Left lung (tissue), 4 donors: ENCODE measurements at regions not wholly inside any gene's neighbourhood (a gene's known extent, or its start where the extent isn't known, plus 50 kb on each side); places are given as distances from the start of the nearest gene placed in this dataset.

ENCODE experiments used
- ATAC-seq: fragments of 200-7000 bp; cut with Tn5 transposase; one replicate; pipeline ENCODE4 v1.9.1; 2020; ENCODE audit warnings: moderate library complexity
- DNase-seq, 4 donors: peaks; one replicate each; pipeline ENCODE4 v3.0.0-alpha.2; 2013 to 2020
- H3K27ac ChIP-seq, 2 donors: fragments of 200-600 bp; sonication (generic) in 1 of 2; one replicate each; pipeline versions ENCODE4 v1.5.0 to v1.8.0; 2020 to 2021
- H3K27me3 ChIP-seq, 2 donors: fragments of 200-600 bp; sonication (generic) in 1 of 2; one replicate each; pipeline versions ENCODE4 v1.5.0 to v1.8.0; 2020 to 2021
- H3K36me3 ChIP-seq, 2 donors: fragments of 200-600 bp; sonication (generic) in 1 of 2; one replicate each; pipeline versions ENCODE4 v1.5.0 to v1.8.0; 2020 to 2021
- H3K4me1 ChIP-seq, 2 donors: fragments of 200-600 bp; one replicate each; pipeline ENCODE4 v1.8.0; 2021
- H3K4me3 ChIP-seq, 2 donors: fragments of 200-600 bp; sonication (generic) in 1 of 2; one replicate each; pipeline versions ENCODE4 v1.5.0 to v1.8.0; 2020 to 2021; ENCODE audit warnings: mild to moderate bottlenecking in 1 of 2
- H3K9me3 ChIP-seq, 2 donors: fragments of 200-600 bp; sonication (generic) in 1 of 2; one replicate each; pipeline versions ENCODE4 v1.5.0 to v1.8.0; 2020 to 2021
- intact Hi-C, 2 donors: fragments of 100-400 bp; cut with DNase I; formaldehyde crosslinking; loops; one replicate each; pipeline versions ENCODE4 v1.11.2 to v1.14.2; 2022
- TF ChIP-seq, protein P1 (sequence below), 2 donors: fragments of 200-600 bp; sonication (generic) in 1 of 2; IDR thresholded peaks; one replicate each; pipeline versions ENCODE4 v1.5.0 to v1.8.0; 2021; ENCODE audit warnings: antibody characterized with exemption in 2 of 2
- donor health status: DM: no; HTN: yes; CAD: no.
- donor health status: DM: no; HTN: no; CAD: no.

DNA sequence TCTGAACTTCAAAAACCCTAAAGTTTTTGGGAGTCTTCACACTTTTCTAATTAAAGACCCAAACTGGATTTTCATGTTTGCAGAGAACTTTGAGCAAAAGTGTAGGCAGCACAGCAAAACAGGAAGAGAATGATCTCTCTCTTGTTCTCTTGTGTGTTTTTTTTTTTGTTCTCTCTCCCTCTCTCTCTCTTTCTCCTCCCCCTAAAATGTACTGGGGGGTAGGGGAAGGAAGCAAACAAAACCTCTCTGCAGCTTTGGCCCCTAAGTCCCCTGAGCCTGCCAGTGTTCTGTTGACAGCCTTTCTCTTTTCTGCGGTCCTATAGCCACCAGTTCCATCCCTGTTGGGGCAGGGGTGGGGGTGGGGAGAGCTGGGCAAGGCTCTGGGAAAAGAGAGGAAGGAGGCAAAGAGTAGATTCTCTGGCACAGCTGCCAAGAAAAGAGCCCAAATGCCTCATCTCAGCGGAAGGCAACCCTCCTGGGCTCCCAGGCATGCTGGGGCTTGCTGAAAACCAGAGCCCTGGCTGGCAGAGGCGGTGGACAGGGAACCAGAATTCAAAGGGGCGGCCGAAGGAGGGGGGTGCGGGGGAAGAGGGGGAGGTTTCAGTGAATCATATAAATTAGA lies 295.3 kb downstream of the SOX9 start:
- intact Hi-C loops = no loop called here

DNA sequence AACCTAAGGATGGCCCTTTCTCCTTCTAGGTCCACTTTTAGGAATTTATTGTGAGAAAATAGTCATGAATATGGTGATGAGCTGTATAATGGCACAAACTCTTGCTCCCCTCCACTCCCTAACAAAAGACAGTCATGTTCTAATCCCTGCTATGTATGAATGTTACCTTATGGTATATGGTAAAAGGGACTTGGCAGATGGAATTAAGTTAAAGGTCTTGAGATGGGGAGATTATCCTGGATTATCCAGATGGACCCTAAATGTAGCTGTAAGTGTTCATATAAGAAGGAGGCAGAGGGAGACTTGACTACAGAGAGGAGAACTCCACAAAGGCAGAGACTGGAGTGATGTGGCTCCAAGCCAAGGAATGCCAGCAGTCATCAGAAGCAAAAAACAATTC lies 296.1 kb downstream of the SOX9 start:
- ATAC-seq = no peak

More for the DNA sequence above, 295.3 kb downstream of the SOX9 start:
- Histone ChIP-seq H3K27me3 (no peaks in the 10 kb centered on the region), H3K27ac (no peak overlapping the region), H3K36me3 (no peaks in the 10 kb centered on the region), H3K4me1 (peaks cover 0 to 13% of the 10 kb centered on the region in 2 donors), H3K9me3 (peaks cover 0 to 28% of the 10 kb centered on the region in 2 donors), H3K4me3 (no peak overlapping the region)
- DNase-seq = no peak
- TF ChIP-seq, protein P1, sequence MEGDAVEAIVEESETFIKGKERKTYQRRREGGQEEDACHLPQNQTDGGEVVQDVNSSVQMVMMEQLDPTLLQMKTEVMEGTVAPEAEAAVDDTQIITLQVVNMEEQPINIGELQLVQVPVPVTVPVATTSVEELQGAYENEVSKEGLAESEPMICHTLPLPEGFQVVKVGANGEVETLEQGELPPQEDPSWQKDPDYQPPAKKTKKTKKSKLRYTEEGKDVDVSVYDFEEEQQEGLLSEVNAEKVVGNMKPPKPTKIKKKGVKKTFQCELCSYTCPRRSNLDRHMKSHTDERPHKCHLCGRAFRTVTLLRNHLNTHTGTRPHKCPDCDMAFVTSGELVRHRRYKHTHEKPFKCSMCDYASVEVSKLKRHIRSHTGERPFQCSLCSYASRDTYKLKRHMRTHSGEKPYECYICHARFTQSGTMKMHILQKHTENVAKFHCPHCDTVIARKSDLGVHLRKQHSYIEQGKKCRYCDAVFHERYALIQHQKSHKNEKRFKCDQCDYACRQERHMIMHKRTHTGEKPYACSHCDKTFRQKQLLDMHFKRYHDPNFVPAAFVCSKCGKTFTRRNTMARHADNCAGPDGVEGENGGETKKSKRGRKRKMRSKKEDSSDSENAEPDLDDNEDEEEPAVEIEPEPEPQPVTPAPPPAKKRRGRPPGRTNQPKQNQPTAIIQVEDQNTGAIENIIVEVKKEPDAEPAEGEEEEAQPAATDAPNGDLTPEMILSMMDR (IDR thresholded peaks at IDR 0.05) = no peak
- ATAC-seq = no peak

DNA sequence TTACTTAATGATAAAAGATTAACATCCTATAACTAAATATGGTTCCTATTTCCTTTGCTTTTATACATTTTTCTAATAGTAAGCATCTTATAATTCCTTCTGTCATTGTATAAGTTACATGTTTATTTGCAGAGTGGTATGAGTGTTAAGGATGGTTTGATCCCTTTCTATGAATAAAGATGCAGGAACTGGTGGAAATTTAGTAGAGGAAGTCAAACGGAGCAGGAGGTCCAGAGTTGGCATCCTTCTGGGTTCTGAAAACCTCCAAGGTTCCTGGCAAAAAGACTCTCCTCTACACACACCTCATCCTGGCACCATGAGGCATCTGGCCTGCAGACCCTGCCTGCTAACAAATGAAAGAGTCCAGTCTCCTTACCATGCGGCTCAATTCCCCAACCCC lies 296.8 kb downstream of the SOX9 start:
- Histone ChIP-seq H3K4me1 (peaks cover 0 to 18% of the 10 kb centered on the region in 2 donors), H3K36me3 (no peaks in the 10 kb centered on the region), H3K27ac (no peak overlapping the region), H3K4me3 (no peak overlapping the region), H3K27me3 (no peaks in the 10 kb centered on the region), H3K9me3 (peaks cover 0 to 28% of the 10 kb centered on the region in 2 donors)
- no peak for DNase-seq
- intact Hi-C loops = no loop called here
- TF ChIP-seq, protein P1 (IDR thresholded peaks at IDR 0.05) = no peak
- ATAC-seq = no peak

More for the DNA sequence above, 296.1 kb downstream of the SOX9 start:
- Histone ChIP-seq H3K36me3 (no peaks in the 10 kb centered on the region), H3K27me3 (no peaks in the 10 kb centered on the region), H3K4me3 (no peak overlapping the region), H3K4me1 (peaks cover 0 to 13% of the 10 kb centered on the region in 2 donors), H3K9me3 (peaks cover 0 to 28% of the 10 kb centered on the region in 2 donors), H3K27ac (no peak overlapping the region)
- TF ChIP-seq, protein P1 (IDR thresholded peaks at IDR 0.05) = no peak
- intact Hi-C loops = no loop called here
- no peak for DNase-seq

DNA sequence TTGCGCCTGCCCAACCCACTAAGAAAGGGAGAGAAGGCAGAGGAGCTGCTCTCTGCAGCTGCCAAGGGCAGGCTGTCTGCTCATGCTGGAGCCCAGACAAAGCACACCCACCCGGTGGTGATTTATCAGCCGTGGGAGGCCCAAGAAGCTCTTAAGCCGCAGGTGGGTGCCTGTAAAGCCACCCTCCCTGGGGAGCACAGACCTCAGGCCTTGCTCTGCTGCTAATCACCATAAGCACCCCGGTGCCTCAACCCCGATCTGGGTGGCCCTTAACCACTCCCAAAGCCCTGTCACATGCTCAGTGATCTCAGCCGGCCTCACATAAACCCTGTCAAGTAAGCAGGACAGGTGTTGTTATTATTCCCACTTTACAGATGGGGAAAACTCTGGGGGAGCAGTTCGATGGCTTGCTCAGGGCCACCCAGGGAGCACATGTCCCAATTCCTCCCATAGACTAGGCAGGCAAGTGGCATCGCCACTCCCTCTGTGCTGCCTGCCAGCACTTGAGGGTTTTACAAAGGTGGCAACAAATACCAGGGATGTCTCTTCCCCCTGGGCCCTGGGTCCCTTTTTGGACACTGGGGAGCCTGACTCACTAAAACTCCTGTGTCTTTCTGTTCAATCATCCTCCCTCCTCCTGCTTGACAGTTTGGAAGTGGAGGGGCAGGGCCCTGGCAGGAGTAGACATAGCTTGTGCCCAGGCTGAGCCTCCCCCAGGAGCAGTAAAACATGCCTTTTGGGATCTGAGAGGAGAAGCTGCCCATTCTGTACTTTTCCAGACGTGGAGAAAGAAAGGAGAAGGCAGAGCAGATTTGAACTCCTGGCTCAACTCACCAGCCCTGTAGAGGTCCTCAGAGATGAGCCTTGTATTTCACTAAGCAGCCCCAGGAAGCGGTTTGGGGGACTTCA lies 299.3 kb downstream of the SOX9 start:
- no peaks in the 10 kb centered on the region for H3K36me3 ChIP-seq
- H3K4me1 ChIP-seq = peaks cover 0 to 19% of the 10 kb centered on the region in 2 donors
- no peaks in the 10 kb centered on the region for H3K27me3 ChIP-seq
- DNase-seq (no peak), ATAC-seq (peak; percentile 50)
- intact Hi-C loops = no loop called here
- peak overlapping the region; percentile 13 to 34 for H3K27ac ChIP-seq
- H3K4me3 ChIP-seq = no peak overlapping the region
- TF ChIP-seq, protein P1 (IDR thresholded peaks at IDR 0.05) = no peak
- peaks cover 0 to 22% of the 10 kb centered on the region in 2 donors for H3K9me3 ChIP-seq

DNA sequence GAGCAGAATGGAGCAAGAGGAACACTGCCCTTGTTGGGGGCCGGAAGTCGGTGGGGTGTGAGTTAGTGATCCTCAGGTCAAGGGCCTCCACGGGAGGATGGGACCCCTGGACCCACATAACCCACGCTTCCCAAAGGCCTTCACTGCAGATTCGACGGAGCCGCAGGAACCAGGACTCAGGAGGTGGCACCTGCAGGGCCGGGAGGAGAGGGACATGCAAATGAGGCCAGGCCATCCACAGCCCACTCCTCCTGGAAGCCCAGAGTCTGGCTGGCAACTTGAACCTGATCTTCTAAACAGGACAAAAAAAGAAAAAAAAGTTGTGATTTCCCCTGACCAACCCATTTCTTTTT lies 299.9 kb downstream of the SOX9 start:
- Histone ChIP-seq H3K27me3 (no peaks in the 10 kb centered on the region), H3K36me3 (no peaks in the 10 kb centered on the region), H3K9me3 (peaks cover 0 to 22% of the 10 kb centered on the region in 2 donors), H3K4me3 (no peak overlapping the region), H3K27ac (peak overlapping the region; percentile 13 to 34), H3K4me1 (peaks cover 0 to 19% of the 10 kb centered on the region in 2 donors)
- intact Hi-C loops = no loop called here
- TF ChIP-seq, protein P1 (IDR thresholded peaks at IDR 0.05) = no peak
- DNase-seq = no peak
- no peak for ATAC-seq
